Stimulated activated CD4-positive, alpha-beta T cell treated with anti-CD3 and anti-CD28 coated beads, Interleukin-15, amount 100 ng/mL, for 1 hour (primary cell): ENCODE measurements at regions not wholly inside any gene's neighbourhood (a gene's known extent, or its start where the extent isn't known, plus 50 kb on each side); places are given as distances from the start of the nearest gene placed in this dataset.
"Not testable (repeated sequence)": the region's sequence is repeated elsewhere in the genome, so short reads cannot be mapped to it uniquely, and the experiment has no call there.

ENCODE experiments used
- DNase-seq, 2 donors: peaks; one replicate each; pipeline ENCODE4 v3.0.0-alpha.2; 2020; ENCODE audit warnings: low read depth in 1 of 2, low spot score in 1 of 2

GRCh38 chr6:149234051-149234962 lies 83.2 kb upstream of the TAB2 start:
- peak in 1 of 2 donors; percentile 14 for DNase-seq

GRCh38 chr6:149235130-149235561 lies 82.4 kb upstream of the TAB2 start:
- no peak for DNase-seq

- no peak for DNase-seq
These were observed 80.9 kb upstream of the TAB2 start for GRCh38 chr6:149236589-149236988.

GRCh38 chr6:149237464-149237863 lies 80.0 kb upstream of the TAB2 start:
- no peak for DNase-seq

GRCh38 chr6:149239573-149240209 lies 77.8 kb upstream of the TAB2 start:
- DNase-seq, result no peak

- no peak for DNase-seq
These were observed 74.6 kb upstream of the TAB2 start for GRCh38 chr6:149242883-149243282.

GRCh38 chr6:149244105-149244504 lies 73.4 kb upstream of the TAB2 start:
- DNase-seq, result no peak

GRCh38 chr6:149246691-149247384 lies 70.7 kb upstream of the TAB2 start:
- DNase-seq, result no peak

- DNase-seq, result no peak
These were observed 70.1 kb upstream of the TAB2 start for GRCh38 chr6:149247385-149247763.

GRCh38 chr6:149248263-149248662 lies 69.2 kb upstream of the TAB2 start:
- DNase-seq, result not testable (repeated sequence)

- no peak for DNase-seq
These were observed 68.7 kb upstream of the TAB2 start for GRCh38 chr6:149248693-149249369.

- DNase-seq, result no peak
These were observed 67.8 kb upstream of the TAB2 start for GRCh38 chr6:149249370-149250357.

- DNase-seq, result no peak
These were observed 66.6 kb upstream of the TAB2 start for GRCh38 chr6:149250951-149251350.

- DNase-seq, result no peak
These were observed 64.9 kb upstream of the TAB2 start for GRCh38 chr6:149252622-149253021.

GRCh38 chr6:149254253-149254652 lies 63.3 kb upstream of the TAB2 start:
- DNase-seq, result no peak

GRCh38 chr6:149259753-149260152 lies 57.8 kb upstream of the TAB2 start:
- no peak for DNase-seq

- no peak for DNase-seq
These were observed 57.2 kb upstream of the TAB2 start for GRCh38 chr6:149260214-149260874.

- no peak for DNase-seq
These were observed 56.0 kb upstream of the TAB2 start for GRCh38 chr6:149261364-149262040.

- no peak for DNase-seq
These were observed 54.2 kb upstream of the TAB2 start for GRCh38 chr6:149263321-149263720.
